Fibroblast of skin of right quadriceps (primary cell): ENCODE measurements at regions not wholly inside any gene's neighbourhood (a gene's known extent, or its start where the extent isn't known, plus 50 kb on each side); places are given as distances from the start of the nearest gene placed in this dataset.

Experiments used
- DNase-seq: peaks from one replicate; pipeline ENCODE4 v3.0.0-alpha.2; 2013

GRCh38 chr2:105617631-105618350 lies 126.9 kb upstream of the NCK2 start:
- no peak for DNase-seq

- DNase-seq = no peak
Observed at GRCh38 chr2:105615305-105615704, 129.4 kb upstream of the NCK2 start.

- DNase-seq = no peak
Observed at GRCh38 chr2:105611811-105612424, 132.8 kb upstream of the NCK2 start.

GRCh38 chr2:105611333-105611637 lies 133.4 kb upstream of the NCK2 start:
- no peak for DNase-seq

GRCh38 chr2:105610576-105611332 lies 134.0 kb upstream of the NCK2 start:
- no peak for DNase-seq

- DNase-seq = no peak
Observed at GRCh38 chr2:105609746-105610402, 134.8 kb upstream of the NCK2 start.

GRCh38 chr2:105607920-105608504 lies 136.7 kb upstream of the NCK2 start:
- DNase-seq = no peak

- DNase-seq = no peak
Observed at GRCh38 chr2:105606081-105606480, 138.6 kb upstream of the NCK2 start.

GRCh38 chr2:105604938-105605337 lies 139.8 kb upstream of the NCK2 start:
- no peak for DNase-seq

GRCh38 chr2:105600949-105601794 lies 143.5 kb upstream of the NCK2 start:
- no peak for DNase-seq

GRCh38 chr2:105600602-105600948 lies 144.1 kb upstream of the NCK2 start:
- DNase-seq = no peak

- DNase-seq = no peak
Observed at GRCh38 chr2:105600037-105600442, 144.7 kb upstream of the NCK2 start.

GRCh38 chr2:105598829-105599698 lies 145.6 kb upstream of the NCK2 start:
- no peak for DNase-seq

GRCh38 chr2:105597806-105598803 lies 146.6 kb upstream of the NCK2 start:
- DNase-seq = no peak

- no peak for DNase-seq
Observed at GRCh38 chr2:105597011-105597805, 147.5 kb upstream of the NCK2 start.

GRCh38 chr2:105596411-105596921 lies 148.2 kb upstream of the NCK2 start:
- DNase-seq = no peak

- DNase-seq = no peak
Observed at GRCh38 chr2:105595536-105595935, 149.2 kb upstream of the NCK2 start.

GRCh38 chr2:105593221-105593967 lies 151.3 kb upstream of the NCK2 start:
- peak; percentile 37 for DNase-seq
